Transverse colon (tissue), 3 donors: ENCODE measurements at regions not wholly inside any gene's neighbourhood (a gene's known extent, or its start where the extent isn't known, plus 50 kb on each side); places are given as distances from the start of the nearest gene placed in this dataset.

Experiments used
- POLR2A ChIP-seq: fragments of 450-650 bp; IDR thresholded peaks from one replicate; pipeline ENCODE4 v1.6.1; 2016; ENCODE audit warnings: antibody characterized with exemption, mild to moderate bottlenecking, moderate library complexity
- TF ChIP-seq, protein P1 (sequence below), 5 experiments: fragments of 200-600 bp in 3 of 5; fragments of 450-650 bp in 2 of 5; sonication (generic) in 3 of 5; IDR thresholded peaks; 1 replicate in 2 of 5; 2 replicates in 3 of 5; pipeline ENCODE4 v1.5.1; 2016 to 2017; ENCODE audit warnings: antibody characterized with exemption in 5 of 5, inconsistent platforms in 3 of 5, mild to moderate bottlenecking in 2 of 5, moderate library complexity in 1 of 5

DNA sequence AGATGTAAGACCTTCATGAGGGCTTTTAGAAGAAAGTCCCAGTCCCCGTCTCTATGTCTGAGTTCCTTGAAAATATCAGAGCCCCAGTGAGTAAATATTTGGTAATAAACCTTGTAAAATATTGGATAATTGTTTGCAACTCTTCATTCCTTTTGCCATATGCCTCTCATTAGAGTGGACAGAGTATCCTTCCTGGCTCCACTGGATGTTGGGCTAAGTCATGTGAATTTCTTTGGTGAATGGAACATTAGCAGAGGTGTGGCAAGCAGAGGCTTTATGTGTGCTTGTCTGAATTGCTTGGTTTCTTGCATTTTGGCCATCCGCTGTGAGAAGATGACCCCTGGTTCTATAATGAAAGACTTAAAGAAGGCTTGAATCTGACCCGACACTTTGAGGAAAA, 490.3 kb downstream of the METTL15 start:
- TF ChIP-seq POLR2A = no peak
- TF ChIP-seq, protein P1, sequence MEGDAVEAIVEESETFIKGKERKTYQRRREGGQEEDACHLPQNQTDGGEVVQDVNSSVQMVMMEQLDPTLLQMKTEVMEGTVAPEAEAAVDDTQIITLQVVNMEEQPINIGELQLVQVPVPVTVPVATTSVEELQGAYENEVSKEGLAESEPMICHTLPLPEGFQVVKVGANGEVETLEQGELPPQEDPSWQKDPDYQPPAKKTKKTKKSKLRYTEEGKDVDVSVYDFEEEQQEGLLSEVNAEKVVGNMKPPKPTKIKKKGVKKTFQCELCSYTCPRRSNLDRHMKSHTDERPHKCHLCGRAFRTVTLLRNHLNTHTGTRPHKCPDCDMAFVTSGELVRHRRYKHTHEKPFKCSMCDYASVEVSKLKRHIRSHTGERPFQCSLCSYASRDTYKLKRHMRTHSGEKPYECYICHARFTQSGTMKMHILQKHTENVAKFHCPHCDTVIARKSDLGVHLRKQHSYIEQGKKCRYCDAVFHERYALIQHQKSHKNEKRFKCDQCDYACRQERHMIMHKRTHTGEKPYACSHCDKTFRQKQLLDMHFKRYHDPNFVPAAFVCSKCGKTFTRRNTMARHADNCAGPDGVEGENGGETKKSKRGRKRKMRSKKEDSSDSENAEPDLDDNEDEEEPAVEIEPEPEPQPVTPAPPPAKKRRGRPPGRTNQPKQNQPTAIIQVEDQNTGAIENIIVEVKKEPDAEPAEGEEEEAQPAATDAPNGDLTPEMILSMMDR (IDR thresholded peaks at IDR 0.05) = no peak
